ENCODE measurements at regions not wholly inside any gene's neighbourhood (a gene's known extent, or its start where the extent isn't known, plus 50 kb on each side); places are given as distances from the start of the nearest gene placed in this dataset.

DNA sequence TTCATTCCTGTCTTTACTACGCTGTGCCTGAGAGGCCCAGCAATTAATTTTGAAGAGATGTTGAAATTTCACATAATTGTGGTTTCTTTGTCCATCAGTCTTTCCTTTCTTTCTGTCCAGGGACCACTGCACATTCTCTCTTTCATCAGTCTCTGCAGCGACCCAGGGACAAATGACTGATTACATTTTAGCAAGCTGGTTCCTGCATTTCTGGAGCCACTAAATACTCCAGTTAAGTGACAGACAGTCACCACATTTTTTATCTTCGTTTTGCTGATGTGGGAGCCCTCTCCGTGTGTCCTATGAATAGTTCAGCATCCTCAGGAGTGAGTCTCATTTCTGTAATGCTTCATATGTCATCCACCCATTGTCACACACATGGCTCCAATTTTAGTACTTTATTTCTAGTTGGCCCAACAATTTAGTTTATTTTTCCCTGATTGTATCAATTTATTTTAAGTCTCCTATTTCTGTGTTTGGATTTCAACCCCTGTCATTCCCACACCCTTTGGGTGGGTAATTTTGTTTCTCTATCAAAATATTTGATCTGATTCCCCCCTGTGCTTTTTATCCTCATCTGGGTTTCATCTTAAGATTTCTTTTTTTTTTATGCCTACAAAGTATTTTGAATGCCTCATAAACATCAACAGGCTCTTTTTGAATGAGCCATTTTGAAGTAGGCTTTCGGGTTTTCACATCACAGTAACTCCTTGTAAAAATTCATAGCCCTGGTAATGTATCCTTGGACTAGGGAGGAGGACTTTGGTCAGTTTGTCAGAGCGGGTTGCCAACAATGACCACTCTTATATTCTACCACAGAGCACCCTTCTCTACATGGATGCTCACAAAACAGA is 1196.5 kb downstream of the GALC start:
- TF ChIP-seq CTCF (IDR thresholded peaks at IDR 0.05; ENCODE audit: low read depth, low read length, poor library complexity, severe bottlenecking) (no peak), EZH2phosphoT487 (IDR thresholded peaks at IDR 0.05; ENCODE audit: borderline replicate concordance, low read length) (no peak)
